ENCODE measurements at regions not wholly inside any gene's neighbourhood (a gene's known extent, or its start where the extent isn't known, plus 50 kb on each side); places are given as distances from the start of the nearest gene placed in this dataset.
A peak's percentile ranks its signal among the peaks of the same experiment; 100 is the strongest.

DNA sequence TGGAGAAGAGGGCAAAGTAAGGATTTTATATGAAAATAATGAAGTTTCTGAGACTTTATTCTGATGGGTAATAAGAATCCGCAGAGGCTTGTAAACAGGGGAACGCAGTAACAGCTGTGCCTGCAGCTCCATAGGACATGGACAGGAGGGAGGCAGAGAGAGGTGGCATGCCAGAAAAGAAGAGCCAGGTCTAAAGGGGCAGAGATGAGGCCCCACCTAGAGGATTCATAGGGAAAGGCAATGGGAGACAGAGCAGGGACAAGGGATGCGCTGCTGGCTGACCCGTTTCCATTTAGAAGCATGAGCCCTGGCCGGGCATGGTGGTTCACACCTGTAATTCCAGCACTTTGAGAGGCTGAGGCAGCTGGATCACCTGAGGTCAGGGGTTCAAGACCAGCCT lies 340.3 kb upstream of the CDH5 start:
- H3K79me2 ChIP-seq (ENCODE audit: insufficient read depth, low read length), result no peaks in the 10 kb centered on the region
- H4K20me1 ChIP-seq (ENCODE audit: insufficient read depth, low read length), result no peaks in the 10 kb centered on the region
- peak; percentile 83 for ATAC-seq
- CTCF ChIA-PET (ENCODE audit: low intra/inter-chr PET ratio, low total read pairs), result no interaction called here
- POLR2A ChIA-PET, result no interaction called here
- in situ Hi-C loops (cut with HindIII; ENCODE audit: extremely low pct_ligation_motif_present, low pct_unique_long_range_greater_than_20kb), result no loop called here
- no peak for FAIRE-seq
- BruUV-seq (replicated peaks), result no TSS peak
- no peaks in the 10 kb centered on the region for H3K27me3 ChIP-seq (ENCODE audit: control insufficient read depth in 1 of 2, insufficient read depth in 2 of 2, low read length in 2 of 2)
- intact Hi-C loops (cut with micrococcal nuclease; ENCODE audit: unreplicated experiment), result loop anchor here (5.0 kb wide), 1 partner anchor 909 kb away; no protein-coding TSS in a partner anchor
- no peak overlapping the region for H3K4me3 ChIP-seq (replicated peaks in 1 of 3; ENCODE audit: insufficient read depth in 1 of 3, low read depth in 2 of 3, low read length in 3 of 3)
- DNase-seq (ENCODE audit: low spot score), result no peak
- no peaks in the 10 kb centered on the region for H3K36me3 ChIP-seq (replicated peaks in 1 of 2; ENCODE audit: control insufficient read depth in 1 of 2, insufficient read depth in 2 of 2, low read length in 2 of 2)
- H3K4me2 ChIP-seq (ENCODE audit: low read depth, low read length), result no peak overlapping the region
- no peak overlapping the region for H3K9ac ChIP-seq (ENCODE audit: insufficient read depth, low read depth, low read length)
- H3K4me1 ChIP-seq (ENCODE audit: insufficient read depth, low read length), result no peaks in the 10 kb centered on the region
- 3% methylated on average over 5 of the region's 5 CpGs for WGBS (ENCODE audit: low lambda C conversion rate)
- TF ChIP-seq STAG1 (CRISPR knock-in tag; IDR thresholded peaks at IDR 0.05), result peak; percentile 54
- TF ChIP-seq CTCF (CRISPR knock-in tag; IDR thresholded peaks at IDR 0.05), result peak; percentile 50
- TF ChIP-seq ZFP62 (CRISPR knock-in tag; IDR thresholded peaks at IDR 0.05), result no peak
- no peak overlapping the region for H3K27ac ChIP-seq (ENCODE audit: extremely low read length, insufficient read depth, low read length)
- peaks cover 7% of the 10 kb centered on the region; the same call in 1 of the 2 replicates for H3K9me3 ChIP-seq (ENCODE audit: low read length)
- H2AFZ ChIP-seq (ENCODE audit: low read length), result no peak overlapping the region

- Histone ChIP-seq H3K4me3 (replicated peaks in 1 of 3; ENCODE audit: insufficient read depth in 1 of 3, low read depth in 2 of 3, low read length in 3 of 3) (no peak overlapping the region), H3K36me3 (replicated peaks in 1 of 2; ENCODE audit: control insufficient read depth in 1 of 2, insufficient read depth in 2 of 2, low read length in 2 of 2) (no peaks in the 10 kb centered on the region), H3K79me2 (ENCODE audit: insufficient read depth, low read length) (no peaks in the 10 kb centered on the region), H2AFZ (ENCODE audit: low read length) (no peak overlapping the region), H3K27ac (ENCODE audit: extremely low read length, insufficient read depth, low read length) (no peak overlapping the region), H3K4me1 (ENCODE audit: insufficient read depth, low read length) (no peaks in the 10 kb centered on the region), H4K20me1 (ENCODE audit: insufficient read depth, low read length) (no peaks in the 10 kb centered on the region), H3K9ac (ENCODE audit: insufficient read depth, low read depth, low read length) (no peak overlapping the region), H3K4me2 (ENCODE audit: low read depth, low read length) (no peak overlapping the region), H3K27me3 (ENCODE audit: control insufficient read depth in 1 of 2, insufficient read depth in 2 of 2, low read length in 2 of 2) (no peaks in the 10 kb centered on the region), H3K9me3 (ENCODE audit: low read length) (peaks cover 7% of the 10 kb centered on the region; the same call in 1 of the 2 replicates)
- intact Hi-C loops (cut with micrococcal nuclease; ENCODE audit: unreplicated experiment), result loop anchor here (5.0 kb wide), 1 partner anchor 908 kb away; no protein-coding TSS in a partner anchor
- no TSS peak for BruUV-seq (replicated peaks)
- 2% methylated on average over 1 of the region's 1 CpG for WGBS (ENCODE audit: low lambda C conversion rate)
- FAIRE-seq (no peak), DNase-seq (ENCODE audit: low spot score) (no peak), ATAC-seq (no peak)
- in situ Hi-C loops (cut with HindIII; ENCODE audit: extremely low pct_ligation_motif_present, low pct_unique_long_range_greater_than_20kb), result no loop called here
- CTCF ChIA-PET (ENCODE audit: low intra/inter-chr PET ratio, low total read pairs), result no interaction called here
- POLR2A ChIA-PET, result no interaction called here
- no peak for TF ChIP-seq ZEB1 (IDR thresholded peaks at IDR 0.05; ENCODE audit: insufficient replicate concordance, low read depth)
- no peak for TF ChIP-seq ATF5 (CRISPR knock-in tag; IDR thresholded peaks at IDR 0.05; ENCODE audit: low read depth)
- TF ChIP-seq, protein P1, sequence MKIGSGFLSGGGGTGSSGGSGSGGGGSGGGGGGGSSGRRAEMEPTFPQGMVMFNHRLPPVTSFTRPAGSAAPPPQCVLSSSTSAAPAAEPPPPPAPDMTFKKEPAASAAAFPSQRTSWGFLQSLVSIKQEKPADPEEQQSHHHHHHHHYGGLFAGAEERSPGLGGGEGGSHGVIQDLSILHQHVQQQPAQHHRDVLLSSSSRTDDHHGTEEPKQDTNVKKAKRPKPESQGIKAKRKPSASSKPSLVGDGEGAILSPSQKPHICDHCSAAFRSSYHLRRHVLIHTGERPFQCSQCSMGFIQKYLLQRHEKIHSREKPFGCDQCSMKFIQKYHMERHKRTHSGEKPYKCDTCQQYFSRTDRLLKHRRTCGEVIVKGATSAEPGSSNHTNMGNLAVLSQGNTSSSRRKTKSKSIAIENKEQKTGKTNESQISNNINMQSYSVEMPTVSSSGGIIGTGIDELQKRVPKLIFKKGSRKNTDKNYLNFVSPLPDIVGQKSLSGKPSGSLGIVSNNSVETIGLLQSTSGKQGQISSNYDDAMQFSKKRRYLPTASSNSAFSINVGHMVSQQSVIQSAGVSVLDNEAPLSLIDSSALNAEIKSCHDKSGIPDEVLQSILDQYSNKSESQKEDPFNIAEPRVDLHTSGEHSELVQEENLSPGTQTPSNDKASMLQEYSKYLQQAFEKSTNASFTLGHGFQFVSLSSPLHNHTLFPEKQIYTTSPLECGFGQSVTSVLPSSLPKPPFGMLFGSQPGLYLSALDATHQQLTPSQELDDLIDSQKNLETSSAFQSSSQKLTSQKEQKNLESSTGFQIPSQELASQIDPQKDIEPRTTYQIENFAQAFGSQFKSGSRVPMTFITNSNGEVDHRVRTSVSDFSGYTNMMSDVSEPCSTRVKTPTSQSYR (CRISPR knock-in tag; IDR thresholded peaks at IDR 0.05; ENCODE audit: borderline replicate concordance), result no peak
- no peak for TF ChIP-seq ZNF331 (CRISPR knock-in tag; IDR thresholded peaks at IDR 0.05)
- TF ChIP-seq ZHX1 (CRISPR knock-in tag; IDR thresholded peaks at IDR 0.05; ENCODE audit: low read depth), result no peak
- no peak for TF ChIP-seq TGIF2 (CRISPR knock-in tag; IDR thresholded peaks at IDR 0.05)
- TF ChIP-seq HMG20B (CRISPR knock-in tag; conservative IDR thresholded peaks at IDR 0.05), result no peak
Measured at GRCh38 chr16:66025751-66026150, 340.7 kb upstream of the CDH5 start.
